ENCODE measurements at regions not wholly inside any gene's neighbourhood (a gene's known extent, or its start where the extent isn't known, plus 50 kb on each side); places are given as distances from the start of the nearest gene placed in this dataset.

GRCh38 chr1:221344693-221345092 lies 397.2 kb downstream of the DUSP10 start:
- Histone ChIP-seq H3K4me3 (ENCODE audit: low read depth, low read length) (no peak overlapping the region), H3K36me3 (ENCODE audit: control insufficient read depth, insufficient read depth, low read length) (no peaks in the 10 kb centered on the region), H3K27me3 (ENCODE audit: control insufficient read depth, insufficient read depth, low read length) (peaks cover 2% of the 10 kb centered on the region; the same call in 1 of the 2 replicates)
- no peak for DNase-seq (ENCODE audit: low read depth)
- no peak for TF ChIP-seq CTCF (IDR thresholded peaks at IDR 0.05; ENCODE audit: insufficient read depth, low read depth, low read length)
- POLR2A ChIA-PET: interaction anchor here (0.6 kb wide), 1 partner anchor 483 kb away, joined by 5 read pairs; no protein-coding TSS in a partner anchor
- CTCF ChIA-PET: interaction anchor here (0.7 to 1.6 kb wide), 4 partner anchors 9 to 91 kb away, joined by 3 to 5 read pairs (median 3); no protein-coding TSS in a partner anchor

DNA sequence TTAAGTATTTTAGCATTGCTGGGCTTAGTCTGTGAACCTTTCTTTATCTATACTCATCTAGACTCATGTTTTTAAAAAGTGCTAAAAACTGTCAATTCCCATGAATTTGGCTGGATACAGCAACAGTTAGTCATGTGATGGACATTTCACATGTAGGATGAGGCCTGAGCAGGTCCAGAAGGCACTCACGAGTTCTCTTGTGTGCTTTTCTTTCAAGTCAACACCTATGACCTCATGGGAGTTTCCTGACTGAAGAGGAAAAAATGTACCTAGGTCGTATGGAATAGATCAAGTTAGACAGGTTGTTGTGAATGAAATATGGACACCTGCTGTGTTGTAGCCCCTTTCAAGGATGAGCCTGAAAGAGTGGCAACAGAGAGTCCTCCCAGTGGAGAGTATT lies 394.2 kb downstream of the DUSP10 start:
- POLR2A ChIA-PET: no interaction called here
- no peak for DNase-seq (ENCODE audit: low read depth)
- Histone ChIP-seq H3K27me3 (ENCODE audit: control insufficient read depth, insufficient read depth, low read length) (no peaks in the 10 kb centered on the region), H3K36me3 (ENCODE audit: control insufficient read depth, insufficient read depth, low read length) (no peaks in the 10 kb centered on the region), H3K4me3 (ENCODE audit: low read depth, low read length) (no peak overlapping the region)
- no peak for TF ChIP-seq CTCF (IDR thresholded peaks at IDR 0.05; ENCODE audit: insufficient read depth, low read depth, low read length)
- CTCF ChIA-PET: no interaction called here

DNA sequence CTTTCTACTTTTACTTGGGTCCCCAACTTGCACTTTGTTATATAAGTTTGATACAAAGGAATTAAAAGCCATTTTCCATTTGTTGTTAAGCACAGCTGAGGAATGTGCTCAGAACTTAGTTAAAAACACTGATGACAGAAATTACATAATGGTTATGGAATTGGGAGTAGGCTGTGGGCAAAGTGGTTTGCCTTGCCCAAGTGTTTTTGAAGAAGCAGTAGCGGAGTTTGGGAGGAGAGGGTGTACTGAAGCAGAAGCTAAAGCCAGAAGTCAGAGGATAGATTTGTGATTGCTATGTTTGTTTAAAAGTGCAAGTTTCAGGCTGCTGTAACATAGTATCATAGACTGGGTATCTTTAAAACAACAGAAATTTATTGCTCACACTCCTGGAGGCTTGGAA lies 391.8 kb downstream of the DUSP10 start:
- H3K27me3 ChIP-seq (ENCODE audit: control insufficient read depth, insufficient read depth, low read length): no peaks in the 10 kb centered on the region
- no peaks in the 10 kb centered on the region for H3K36me3 ChIP-seq (ENCODE audit: control insufficient read depth, insufficient read depth, low read length)
- TF ChIP-seq CTCF (IDR thresholded peaks at IDR 0.05; ENCODE audit: insufficient read depth, low read depth, low read length): no peak
- ChIA-PET POLR2A (no interaction called here), CTCF (interaction anchor here (0.6 kb wide), 1 partner anchor 561 kb away, joined by 3 read pairs; no protein-coding TSS in a partner anchor)
- H3K4me3 ChIP-seq (ENCODE audit: low read depth, low read length): no peak overlapping the region
- DNase-seq (ENCODE audit: low read depth): no peak

DNA sequence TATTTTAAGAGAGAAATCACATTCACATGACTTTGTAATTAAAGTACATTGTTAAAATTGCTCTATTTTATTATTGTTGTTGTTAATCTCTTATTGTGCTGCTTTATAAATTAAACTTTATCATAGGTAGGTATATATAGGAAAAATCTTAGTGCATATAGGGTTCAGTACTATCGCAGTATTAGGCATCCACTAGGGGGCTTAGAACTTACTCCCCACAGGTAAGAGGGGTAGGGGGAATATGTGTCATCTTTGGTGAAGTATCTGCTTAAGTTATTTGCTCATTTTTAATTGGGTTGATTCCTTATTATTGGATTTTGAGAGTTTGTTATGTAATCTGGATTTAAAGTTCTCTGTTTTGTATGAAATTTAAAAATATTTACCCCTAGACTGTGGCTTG lies 385.2 kb downstream of the DUSP10 start:
- no peak for TF ChIP-seq CTCF (IDR thresholded peaks at IDR 0.05; ENCODE audit: insufficient read depth, low read depth, low read length)
- DNase-seq (ENCODE audit: low read depth): no peak
- H3K27me3 ChIP-seq (ENCODE audit: control insufficient read depth, insufficient read depth, low read length): no peaks in the 10 kb centered on the region
- H3K4me3 ChIP-seq (ENCODE audit: low read depth, low read length): no peak overlapping the region
- H3K36me3 ChIP-seq (ENCODE audit: control insufficient read depth, insufficient read depth, low read length): no peaks in the 10 kb centered on the region
- CTCF ChIA-PET: no interaction called here
- POLR2A ChIA-PET: no interaction called here

- CTCF ChIA-PET: no interaction called here
- TF ChIP-seq CTCF (IDR thresholded peaks at IDR 0.05; ENCODE audit: insufficient read depth, low read depth, low read length): no peak
- H3K27me3 ChIP-seq (ENCODE audit: control insufficient read depth, insufficient read depth, low read length): no peaks in the 10 kb centered on the region
These were observed 378.9 kb downstream of the DUSP10 start for GRCh38 chr1:221363039-221363438.

More at GRCh38 chr1:221363039-221363438, 378.9 kb downstream of the DUSP10 start:
- Histone ChIP-seq H3K36me3 (ENCODE audit: control insufficient read depth, insufficient read depth, low read length) (no peaks in the 10 kb centered on the region), H3K4me3 (ENCODE audit: low read depth, low read length) (no peak overlapping the region)
- POLR2A ChIA-PET: no interaction called here
- no peak for DNase-seq (ENCODE audit: low read depth)

Data from BJ (cell line).